Esophagus muscularis mucosa (tissue), 4 donors: ENCODE measurements at regions not wholly inside any gene's neighbourhood (a gene's known extent, or its start where the extent isn't known, plus 50 kb on each side); places are given as distances from the start of the nearest gene placed in this dataset.

Source experiments
- EP300 ChIP-seq: sonication (generic); formaldehyde crosslinking; IDR thresholded peaks from one replicate; pipeline ENCODE4 v1.6.1; 2017; ENCODE audit warnings: antibody characterized with exemption
- POLR2A ChIP-seq: fragments of 450-650 bp; IDR thresholded peaks from one replicate; pipeline ENCODE4 v1.6.1; 2017; ENCODE audit warnings: antibody characterized with exemption, moderate library complexity, mild to moderate bottlenecking, low read depth
- POLR2AphosphoS5 ChIP-seq, 2 donors: sonication (generic); formaldehyde crosslinking; IDR thresholded peaks; one replicate each; pipeline ENCODE4 v1.6.1; 2017; ENCODE audit warnings: antibody characterized with exemption in 2 of 2
- TF ChIP-seq, protein P1 (sequence below), 3 experiments: fragments of 200-600 bp in 2 of 3; fragments of 450-650 bp in 1 of 3; sonication (generic) in 2 of 3; IDR thresholded peaks; one replicate each; pipeline ENCODE4 v1.5.1; 2017 to 2019; ENCODE audit warnings: antibody characterized with exemption in 3 of 3, mild to moderate bottlenecking in 2 of 3, moderate library complexity in 1 of 3

DNA sequence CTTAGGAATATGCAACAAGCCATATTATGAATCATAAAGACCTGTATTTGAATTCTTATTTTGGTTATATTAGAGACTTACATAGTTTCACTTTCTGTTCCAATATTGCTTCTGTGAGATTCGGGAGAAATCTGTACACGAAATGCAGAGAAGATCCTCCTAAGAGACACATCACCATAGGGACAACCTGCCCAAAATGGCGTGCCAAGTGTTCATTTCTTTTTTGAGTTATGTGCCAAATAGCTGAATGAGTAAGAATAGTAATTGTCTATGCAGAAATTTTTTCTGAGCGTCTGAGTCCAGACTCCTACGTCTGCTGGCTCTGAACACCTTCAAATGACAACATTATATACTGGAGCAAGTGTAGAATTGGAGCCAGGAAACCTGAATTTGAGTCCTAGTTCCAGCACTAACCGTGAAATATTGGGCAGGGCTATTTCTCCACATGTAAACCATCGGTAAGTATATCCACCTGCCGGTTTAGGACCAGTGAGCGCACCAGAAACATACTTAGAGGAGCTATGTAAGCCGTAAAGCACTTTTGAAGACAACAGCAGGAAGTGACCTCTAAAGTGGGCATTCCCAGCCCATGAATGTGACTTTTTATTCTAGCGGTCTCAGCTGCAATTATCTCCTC, 163.9 kb upstream of the DMRT1 start:
- TF ChIP-seq, protein P1, sequence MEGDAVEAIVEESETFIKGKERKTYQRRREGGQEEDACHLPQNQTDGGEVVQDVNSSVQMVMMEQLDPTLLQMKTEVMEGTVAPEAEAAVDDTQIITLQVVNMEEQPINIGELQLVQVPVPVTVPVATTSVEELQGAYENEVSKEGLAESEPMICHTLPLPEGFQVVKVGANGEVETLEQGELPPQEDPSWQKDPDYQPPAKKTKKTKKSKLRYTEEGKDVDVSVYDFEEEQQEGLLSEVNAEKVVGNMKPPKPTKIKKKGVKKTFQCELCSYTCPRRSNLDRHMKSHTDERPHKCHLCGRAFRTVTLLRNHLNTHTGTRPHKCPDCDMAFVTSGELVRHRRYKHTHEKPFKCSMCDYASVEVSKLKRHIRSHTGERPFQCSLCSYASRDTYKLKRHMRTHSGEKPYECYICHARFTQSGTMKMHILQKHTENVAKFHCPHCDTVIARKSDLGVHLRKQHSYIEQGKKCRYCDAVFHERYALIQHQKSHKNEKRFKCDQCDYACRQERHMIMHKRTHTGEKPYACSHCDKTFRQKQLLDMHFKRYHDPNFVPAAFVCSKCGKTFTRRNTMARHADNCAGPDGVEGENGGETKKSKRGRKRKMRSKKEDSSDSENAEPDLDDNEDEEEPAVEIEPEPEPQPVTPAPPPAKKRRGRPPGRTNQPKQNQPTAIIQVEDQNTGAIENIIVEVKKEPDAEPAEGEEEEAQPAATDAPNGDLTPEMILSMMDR (IDR thresholded peaks at IDR 0.05), result no peak
- peak; percentile 43 to 72 for TF ChIP-seq POLR2AphosphoS5 (IDR thresholded peaks at IDR 0.05)
- TF ChIP-seq POLR2A, result no peak
- no peak for TF ChIP-seq EP300
